Mesenchymal stem cell (in vitro differentiated cells and primary cell): ENCODE measurements at regions not wholly inside any gene's neighbourhood (a gene's known extent, or its start where the extent isn't known, plus 50 kb on each side); places are given as distances from the start of the nearest gene placed in this dataset.

Source experiments
- DNase-seq: peaks from one replicate; pipeline ENCODE4 v3.0.0-alpha.2; 2013
- H2AFZ ChIP-seq: one replicate; pipeline ENCODE4 v1.6.1; 2013; ENCODE audit warnings: low read depth, mild to moderate bottlenecking, control low read depth, inconsistent platforms, low read length, moderate library complexity
- H2AK5ac ChIP-seq: 2 replicates; pipeline ENCODE4 v1.6.1; 2013; ENCODE audit warnings: low read length, moderate library complexity, mild to moderate bottlenecking, inconsistent platforms; ENCODE audit not compliant: severe bottlenecking
- H2BK120ac ChIP-seq: one replicate; pipeline ENCODE4 v1.6.1; 2013; ENCODE audit warnings: low read depth, mild to moderate bottlenecking, inconsistent platforms, low read length, moderate library complexity
- H2BK12ac ChIP-seq, 2 experiments: one replicate each; pipeline ENCODE4 v1.6.1; 2013; ENCODE audit warnings: inconsistent platforms in 2 of 2, low read length in 2 of 2, mild to moderate bottlenecking in 2 of 2, moderate library complexity in 2 of 2, control low read depth in 1 of 2
- H2BK15ac ChIP-seq: one replicate; pipeline ENCODE4 v1.6.1; 2013; ENCODE audit warnings: mild to moderate bottlenecking, low read depth, inconsistent platforms; ENCODE audit not compliant: poor library complexity, severe bottlenecking
- H2BK5ac ChIP-seq: 2 replicates; pipeline ENCODE4 v1.6.1; 2013; ENCODE audit warnings: low read depth, mild to moderate bottlenecking, low read length, control low read depth, inconsistent platforms; ENCODE audit not compliant: poor library complexity, severe bottlenecking
- H3K14ac ChIP-seq, 2 experiments: one replicate each; pipeline ENCODE4 v1.6.1; 2013; ENCODE audit warnings: inconsistent platforms in 2 of 2, low read length in 2 of 2, control low read depth in 1 of 2, mild to moderate bottlenecking in 1 of 2, moderate library complexity in 1 of 2
- H3K18ac ChIP-seq, 2 experiments: one replicate each; pipeline ENCODE4 v1.6.1; 2013; ENCODE audit warnings: inconsistent platforms in 2 of 2, low read length in 2 of 2, control low read depth in 1 of 2, low read depth in 1 of 2, mild to moderate bottlenecking in 1 of 2
- H3K23ac ChIP-seq, 2 experiments: one replicate each; pipeline ENCODE4 v1.6.1; 2013; ENCODE audit warnings: inconsistent platforms in 2 of 2, low read length in 2 of 2, mild to moderate bottlenecking in 2 of 2, moderate library complexity in 2 of 2, control low read depth in 1 of 2
- H3K27ac ChIP-seq: 2 replicates; pipeline ENCODE4 v1.5.1; 2013; ENCODE audit warnings: mild to moderate bottlenecking, moderate library complexity, low read length, control low read depth, inconsistent platforms; ENCODE audit not compliant: poor library complexity, severe bottlenecking
- H3K27me3 ChIP-seq, 2 experiments: 2 replicates each; pipeline versions ENCODE4 v1.6.1 to v1.7.0; 2013; ENCODE audit warnings: low read length in 2 of 2, mild to moderate bottlenecking in 2 of 2, moderate library complexity in 2 of 2, control low read depth in 1 of 2, inconsistent platforms in 1 of 2; ENCODE audit not compliant: control insufficient read depth in 1 of 2, insufficient read depth in 1 of 2
- H3K36me3 ChIP-seq, 2 experiments: 2 replicates each; pipeline versions ENCODE4 v1.6.1 to v1.7.0; 2013; ENCODE audit warnings: low read length in 2 of 2, control low read depth in 1 of 2, inconsistent platforms in 1 of 2, low read depth in 1 of 2, mild to moderate bottlenecking in 1 of 2; ENCODE audit not compliant: insufficient read depth in 2 of 2, control insufficient read depth in 1 of 2
- H3K4ac ChIP-seq, 2 experiments: one replicate each; pipeline ENCODE4 v1.6.1; 2013; ENCODE audit warnings: inconsistent platforms in 2 of 2, low read length in 2 of 2, mild to moderate bottlenecking in 2 of 2, moderate library complexity in 2 of 2, control low read depth in 1 of 2, low read depth in 1 of 2
- H3K4me1 ChIP-seq: 2 replicates; pipeline ENCODE4 v1.6.1; 2013; ENCODE audit warnings: low read depth, low read length, control low read depth; ENCODE audit not compliant: control insufficient read depth, insufficient read depth
- H3K4me2 ChIP-seq: 2 replicates; pipeline ENCODE4 v1.6.1; 2013; ENCODE audit warnings: low read length, mild to moderate bottlenecking, inconsistent platforms; ENCODE audit not compliant: poor library complexity, severe bottlenecking
- H3K4me3 ChIP-seq, 2 experiments: 2 replicates each; pipeline versions ENCODE4 v1.5.1 to v1.7.0; 2013; ENCODE audit warnings: low read length in 2 of 2, mild to moderate bottlenecking in 2 of 2, control low read depth in 1 of 2, low read depth in 1 of 2; ENCODE audit not compliant: insufficient read depth in 1 of 2
- H3K79me1 ChIP-seq: replicated peaks from 2 replicates; pipeline ENCODE4 v1.6.1; 2013; ENCODE audit warnings: mild to moderate bottlenecking, control low read depth, low read length, inconsistent platforms; ENCODE audit not compliant: poor library complexity, severe bottlenecking
- H3K9ac ChIP-seq: 2 replicates; pipeline ENCODE4 v1.7.0; 2013; ENCODE audit warnings: mild to moderate bottlenecking, low read length, moderate library complexity
- H3K9me3 ChIP-seq: 2 replicates; pipeline ENCODE4 v1.7.0; 2013; ENCODE audit warnings: mild to moderate bottlenecking, low read length; ENCODE audit not compliant: control insufficient read depth
- H4K8ac ChIP-seq: one replicate; pipeline ENCODE4 v1.6.1; 2013; ENCODE audit warnings: inconsistent platforms, mild to moderate bottlenecking, low read length, moderate library complexity
- H4K91ac ChIP-seq: one replicate; pipeline ENCODE4 v1.6.1; 2013; ENCODE audit warnings: mild to moderate bottlenecking, low read length, inconsistent platforms
- WGBS: methylation state at CpG from one replicate; pipeline ENCODE4 v1.1.7; 2013; ENCODE audit warnings: mixed read lengths; 5-methylcytosine and 5-hydroxymethylcytosine counted together

GRCh38 chr1:118575060-118575459 is 390.0 kb upstream of the SPAG17 start:
- Histone ChIP-seq H2BK120ac (no peak overlapping the region), H3K4me2 (no peak overlapping the region), H4K8ac (no peak overlapping the region), H2BK12ac (no peak overlapping the region), H3K9ac (no peak overlapping the region), H3K9me3 (peaks cover 22% of the 10 kb centered on the region), H3K27me3 (no peaks in the 10 kb centered on the region), H3K36me3 (no peaks in the 10 kb centered on the region), H3K14ac (no peak overlapping the region), H3K4me3 (no peak overlapping the region), H3K4ac (no peak overlapping the region), H4K91ac (no peak overlapping the region), H2AK5ac (no peak overlapping the region), H3K18ac (no peak overlapping the region), H2BK15ac (no peak overlapping the region), H3K4me1 (no peaks in the 10 kb centered on the region), H3K23ac (no peak overlapping the region), H2AFZ (no peak overlapping the region), H3K79me1 (no peaks in the 10 kb centered on the region), H3K27ac (no peak overlapping the region), H2BK5ac (no peak overlapping the region)
- DNase-seq = no peak
- WGBS = 100% methylated on average over 2 of the region's 2 CpGs

GRCh38 chr1:118564961-118565703 is 380.1 kb upstream of the SPAG17 start:
- Histone ChIP-seq H2BK15ac (no peak overlapping the region), H2BK5ac (no peak overlapping the region), H3K18ac (no peak overlapping the region), H2AK5ac (no peak overlapping the region), H3K23ac (no peak overlapping the region), H3K27me3 (no peaks in the 10 kb centered on the region), H4K8ac (no peak overlapping the region), H3K4me3 (no peak overlapping the region), H3K36me3 (no peaks in the 10 kb centered on the region), H3K9ac (no peak overlapping the region), H2BK12ac (no peak overlapping the region), H3K79me1 (no peaks in the 10 kb centered on the region), H3K4me1 (no peaks in the 10 kb centered on the region), H3K9me3 (no peaks in the 10 kb centered on the region), H3K4ac (no peak overlapping the region), H3K27ac (no peak overlapping the region), H2BK120ac (no peak overlapping the region), H4K91ac (no peak overlapping the region), H3K4me2 (no peak overlapping the region), H3K14ac (no peak overlapping the region), H2AFZ (no peak overlapping the region)
- DNase-seq = no peak
- 65% methylated on average over 1 of the region's 2 CpGs for WGBS

- H3K79me1 ChIP-seq = no peaks in the 10 kb centered on the region
- no peak overlapping the region for H3K4me2 ChIP-seq
- H3K14ac ChIP-seq = no peak overlapping the region
- no peak overlapping the region for H3K18ac ChIP-seq
- H3K23ac ChIP-seq = no peak overlapping the region
- no peak overlapping the region for H3K27ac ChIP-seq
- no peak overlapping the region for H3K4me3 ChIP-seq
- WGBS = 6% methylated on average over 4 of the region's 6 CpGs
- H4K91ac ChIP-seq = no peak overlapping the region
- no peaks in the 10 kb centered on the region for H3K9me3 ChIP-seq
- H2BK15ac ChIP-seq = no peak overlapping the region
- no peak overlapping the region for H3K9ac ChIP-seq
- no peak overlapping the region for H2BK120ac ChIP-seq
- H3K4ac ChIP-seq = no peak overlapping the region
- H2BK12ac ChIP-seq = no peak overlapping the region
- no peaks in the 10 kb centered on the region for H3K4me1 ChIP-seq
- H2BK5ac ChIP-seq = no peak overlapping the region
- peak; percentile 4 for DNase-seq
- H2AFZ ChIP-seq = no peak overlapping the region
- no peak overlapping the region for H2AK5ac ChIP-seq
- no peak overlapping the region for H4K8ac ChIP-seq
- no peaks in the 10 kb centered on the region for H3K36me3 ChIP-seq
- no peaks in the 10 kb centered on the region for H3K27me3 ChIP-seq
These were observed 379.2 kb upstream of the SPAG17 start for GRCh38 chr1:118563981-118564951.

GRCh38 chr1:118558933-118559332 is 373.9 kb upstream of the SPAG17 start:
- Histone ChIP-seq H3K18ac (no peak overlapping the region), H4K91ac (no peak overlapping the region), H3K9ac (no peak overlapping the region), H2AK5ac (no peak overlapping the region), H2BK120ac (no peak overlapping the region), H2BK15ac (no peak overlapping the region), H2AFZ (no peak overlapping the region), H3K27ac (no peak overlapping the region), H3K14ac (no peak overlapping the region), H3K4me2 (no peak overlapping the region), H3K36me3 (no peaks in the 10 kb centered on the region), H4K8ac (no peak overlapping the region), H3K79me1 (no peaks in the 10 kb centered on the region), H3K4ac (no peak overlapping the region), H3K27me3 (no peaks in the 10 kb centered on the region), H3K23ac (no peak overlapping the region), H3K4me3 (no peak overlapping the region), H2BK5ac (no peak overlapping the region), H3K4me1 (no peaks in the 10 kb centered on the region), H3K9me3 (no peaks in the 10 kb centered on the region), H2BK12ac (no peak overlapping the region)
- 55% methylated on average over 3 of the region's 3 CpGs for WGBS
- no peak for DNase-seq
